SW 1271 (cell line): ENCODE measurements at regions not wholly inside any gene's neighbourhood (a gene's known extent, or its start where the extent isn't known, plus 50 kb on each side); places are given as distances from the start of the nearest gene placed in this dataset.

Source experiments
- DNase-seq, 2 experiments: peaks; one replicate each; lab custom pipeline; 2025; lab: John Stamatoyannopoulos, UW

DNA sequence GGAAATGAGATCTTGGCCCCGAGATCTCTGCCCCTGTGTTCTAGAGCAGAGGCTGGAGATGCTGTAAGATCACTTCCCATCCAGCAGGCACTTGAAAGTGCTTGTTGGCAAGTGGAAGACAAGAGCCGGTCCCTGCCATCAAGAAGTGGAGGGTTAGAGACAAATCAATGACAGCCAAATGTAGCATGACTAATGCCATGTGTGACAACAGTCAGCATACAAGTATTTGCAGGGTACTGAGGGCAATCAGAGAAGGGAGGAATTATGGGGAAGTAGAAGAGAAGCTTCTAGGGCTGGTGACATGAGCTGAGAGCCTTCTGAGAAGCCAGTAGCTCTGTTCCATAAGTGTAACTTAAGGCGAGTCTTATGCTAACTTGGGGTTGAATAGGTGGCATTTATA is 58.6 kb downstream of the TMEM17 start:
- DNase-seq: no peak

DNA sequence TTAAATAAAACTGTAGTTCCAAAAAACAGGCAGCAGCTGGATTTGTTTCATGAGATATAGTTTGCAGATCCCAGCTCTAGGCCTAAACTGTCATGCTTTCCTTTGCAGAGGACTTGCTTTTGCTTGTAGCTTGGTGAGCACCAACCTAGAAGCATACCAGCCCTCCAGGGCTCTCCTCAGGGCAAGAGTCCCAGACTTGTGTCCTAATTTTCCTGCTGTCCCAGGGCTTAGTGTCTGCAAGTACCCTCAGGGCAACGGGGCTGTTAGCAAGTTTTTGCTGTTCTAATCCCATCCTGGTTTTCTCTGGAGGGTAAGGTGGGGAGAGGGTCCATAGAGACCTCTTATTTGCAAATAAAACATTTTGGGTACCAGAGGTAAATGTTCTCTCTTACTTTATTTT is 59.5 kb downstream of the TMEM17 start:
- DNase-seq: no peak

DNA sequence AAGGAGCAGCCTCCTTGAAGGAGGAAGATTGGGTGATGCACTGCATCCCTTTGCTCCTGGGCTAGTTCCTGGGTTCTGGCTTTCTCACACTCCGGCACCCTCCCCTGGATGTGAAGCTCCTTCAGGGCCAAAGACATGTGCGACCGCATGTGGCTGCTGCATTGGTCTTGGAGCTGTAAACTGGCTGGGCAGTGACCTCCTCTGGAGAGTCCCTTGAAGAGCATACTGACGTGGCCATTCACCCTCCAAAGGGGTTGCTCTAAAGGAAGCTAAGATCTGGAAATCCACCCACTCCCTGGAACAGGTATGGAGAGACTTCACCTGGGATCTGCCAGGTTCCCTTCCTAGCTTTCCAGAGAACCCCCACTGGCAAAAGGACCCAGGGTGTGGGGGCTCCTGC is 62.1 kb downstream of the TMEM17 start:
- DNase-seq: no peak

DNA sequence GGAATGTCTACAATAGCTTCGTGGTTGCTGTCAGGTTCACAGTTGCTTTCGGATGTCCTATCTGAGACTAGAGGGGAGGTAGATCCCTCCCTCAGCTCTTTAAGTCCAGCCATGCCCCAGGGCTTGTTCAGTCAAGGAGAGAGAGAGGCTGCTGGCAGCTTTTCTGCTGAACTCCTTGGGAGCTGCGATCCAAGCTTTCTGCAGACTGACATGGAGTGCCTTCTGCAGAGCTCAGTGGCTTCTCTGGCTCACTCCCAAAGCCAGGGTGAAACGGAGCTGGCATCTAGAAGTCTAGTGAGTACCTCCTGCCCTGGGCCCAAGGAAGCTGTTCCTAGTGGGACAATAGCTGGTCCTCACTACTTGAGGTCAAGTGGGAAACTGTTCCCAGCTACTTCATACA is 62.5 kb downstream of the TMEM17 start:
- DNase-seq: no peak

DNA sequence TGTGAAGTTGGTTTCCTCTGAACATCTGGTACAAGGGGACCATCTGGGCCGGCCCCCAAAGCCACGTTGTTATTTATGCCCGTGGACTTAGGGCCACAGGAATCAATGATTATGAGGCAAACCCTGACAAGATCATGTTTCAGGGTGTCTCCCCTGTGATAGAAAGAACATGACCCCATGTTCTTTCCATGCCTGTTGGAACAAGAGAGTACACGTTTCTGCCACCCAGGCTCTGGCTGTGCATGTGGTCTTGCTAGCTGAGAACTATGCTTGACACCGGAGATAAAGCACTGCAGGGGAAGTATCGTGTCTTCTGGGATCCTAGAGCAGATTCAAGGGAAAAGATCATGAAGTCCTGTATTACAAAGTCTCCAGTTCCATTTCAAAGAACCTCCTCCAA is 64.2 kb downstream of the TMEM17 start:
- no peak for DNase-seq

DNA sequence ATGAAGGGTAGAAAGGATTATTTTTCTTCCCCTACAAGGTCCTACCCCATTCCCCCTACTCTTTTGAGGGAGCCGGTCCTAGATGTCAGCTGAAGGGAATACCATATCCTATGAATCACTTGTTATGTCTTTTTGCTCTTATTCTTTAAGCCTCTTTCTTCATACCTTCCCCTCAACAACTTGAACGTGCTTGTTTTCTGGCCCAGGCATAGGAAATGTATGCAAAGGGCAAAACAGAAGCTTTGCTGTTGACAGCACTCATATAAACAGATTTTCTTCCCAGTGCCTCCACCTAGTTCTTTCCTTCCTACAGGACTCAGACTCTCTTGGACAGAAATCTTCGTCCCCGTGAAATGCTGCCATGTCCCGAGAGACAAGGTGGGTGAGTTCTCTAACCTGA is 64.6 kb downstream of the TMEM17 start:
- DNase-seq: no peak

DNA sequence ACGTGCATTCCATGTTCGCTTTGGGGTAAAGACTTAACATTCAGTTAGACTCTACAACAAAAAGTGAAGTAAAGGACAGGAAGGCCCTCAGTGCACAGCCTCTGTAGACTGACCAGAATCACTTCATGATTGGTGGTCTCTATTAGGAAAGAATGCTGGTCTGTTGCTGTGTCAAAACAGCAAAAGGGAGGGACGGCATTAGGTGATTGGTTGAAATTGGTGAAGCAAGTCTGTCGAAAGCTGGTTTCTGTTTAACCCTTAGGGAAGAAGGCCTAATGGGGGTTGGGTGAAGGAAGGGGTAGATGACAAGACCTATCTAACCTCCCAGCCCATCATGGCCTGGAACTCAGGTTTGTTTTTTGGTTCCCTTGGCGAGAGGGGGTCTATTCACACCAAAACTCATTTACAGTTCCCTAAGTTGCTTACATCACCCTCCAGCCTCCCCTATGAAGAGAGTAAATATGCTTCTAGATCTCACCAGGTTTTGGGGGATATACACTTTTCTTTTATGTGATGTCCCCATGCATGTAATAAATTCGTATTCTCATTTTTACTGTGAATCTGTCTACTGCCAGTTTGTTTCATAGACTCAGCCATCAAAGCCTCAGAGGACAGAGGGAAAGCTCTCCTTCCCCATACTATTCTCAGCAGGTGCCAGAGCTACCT is 65.6 kb downstream of the TMEM17 start:
- DNase-seq: no peak

DNA sequence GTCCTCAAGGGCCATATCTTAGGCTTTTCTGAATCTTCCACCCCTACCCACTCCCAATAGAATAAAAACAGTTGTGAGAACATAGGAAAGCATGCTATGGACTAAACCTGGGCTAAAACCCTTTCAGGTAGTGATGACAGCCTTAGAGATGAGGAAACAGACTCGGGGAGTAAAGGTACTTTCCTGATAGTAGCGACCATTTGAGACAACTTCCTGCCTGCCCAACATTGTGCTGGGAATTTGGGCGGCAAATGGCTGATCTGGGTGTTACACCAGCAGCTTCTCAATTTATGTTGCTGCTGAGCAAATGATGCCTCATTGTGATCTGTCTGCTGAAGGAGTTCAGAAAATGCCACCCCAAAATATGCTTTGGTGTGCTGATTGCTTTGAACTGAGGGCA is 66.6 kb downstream of the TMEM17 start:
- DNase-seq: no peak

DNA sequence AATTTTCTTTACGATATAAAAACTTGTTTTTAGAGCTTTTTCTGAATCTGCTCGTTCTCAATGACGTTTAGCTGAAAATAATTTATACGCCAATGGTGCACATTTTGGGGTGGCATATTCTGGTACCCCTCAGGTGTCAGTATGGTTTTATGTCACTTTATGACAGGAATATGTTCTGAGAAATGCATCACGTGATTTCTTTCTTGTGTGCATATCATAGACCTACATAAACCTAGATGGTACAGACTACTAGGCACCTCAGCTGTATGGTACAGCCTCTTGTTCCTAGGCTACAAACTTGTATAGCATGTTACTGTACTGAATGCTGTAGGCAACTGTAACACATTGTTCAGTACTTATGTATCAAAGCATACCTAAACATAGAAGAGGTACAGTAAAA is 68.2 kb downstream of the TMEM17 start:
- DNase-seq: no peak

DNA sequence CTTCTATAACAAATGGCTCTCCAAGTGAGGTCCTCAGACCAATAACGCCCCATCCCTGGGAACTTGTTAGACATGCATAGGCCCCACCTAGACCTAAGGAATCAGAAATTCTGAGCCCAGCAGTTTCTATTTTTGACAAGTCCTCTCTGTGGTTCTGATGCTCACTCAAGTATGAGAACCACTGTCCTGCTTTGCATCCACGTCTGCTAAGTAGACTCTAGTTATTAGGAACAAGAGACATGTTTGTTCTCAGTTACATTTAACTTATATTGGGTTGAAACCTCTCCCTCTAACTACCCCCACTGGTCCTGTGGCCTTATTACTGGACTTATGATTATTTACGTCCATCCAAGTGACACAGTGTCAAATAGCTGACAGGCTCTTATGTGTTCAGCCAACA is 70.3 kb downstream of the TMEM17 start:
- no peak for DNase-seq

DNA sequence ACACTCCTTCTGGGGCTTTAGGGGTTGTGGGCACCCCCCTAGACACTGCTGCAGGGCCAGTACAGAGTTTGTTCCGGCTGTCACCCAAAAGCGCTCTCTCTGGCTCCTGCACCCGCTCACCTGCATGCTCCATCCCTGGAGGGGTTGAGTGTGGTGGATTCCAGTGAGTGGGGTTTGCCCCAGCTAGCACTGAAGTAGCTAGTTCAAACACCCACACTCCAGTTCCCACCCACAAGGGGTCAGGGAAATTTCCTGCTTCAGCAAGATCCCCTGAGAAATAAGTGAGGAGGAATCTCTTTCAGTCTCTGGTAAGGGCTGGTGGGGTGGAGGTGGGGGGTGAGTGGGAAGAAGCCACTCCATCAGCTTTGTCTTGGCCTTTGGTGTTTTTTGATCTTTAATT is 73.6 kb downstream of the TMEM17 start:
- DNase-seq: no peak

DNA sequence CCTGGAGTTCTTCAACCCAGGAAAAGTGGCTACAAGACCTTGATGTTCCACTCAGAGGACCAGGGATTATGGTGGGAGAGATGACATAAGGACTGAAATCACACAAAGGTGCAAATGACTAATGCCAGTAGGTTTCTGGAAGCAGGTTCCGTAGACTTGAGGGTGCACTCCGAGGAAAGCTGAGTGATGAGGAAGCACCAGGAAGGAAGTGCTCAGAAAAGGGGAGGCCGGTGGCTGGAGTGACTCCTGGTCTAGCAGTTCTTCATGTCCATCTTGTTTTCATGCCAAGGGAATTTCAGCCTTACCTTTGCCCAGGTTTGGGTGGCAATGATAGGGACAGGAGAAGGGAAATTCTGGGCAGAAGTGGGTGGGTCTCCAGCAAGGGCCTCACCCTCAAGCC is 74.5 kb downstream of the TMEM17 start:
- no peak for DNase-seq

DNA sequence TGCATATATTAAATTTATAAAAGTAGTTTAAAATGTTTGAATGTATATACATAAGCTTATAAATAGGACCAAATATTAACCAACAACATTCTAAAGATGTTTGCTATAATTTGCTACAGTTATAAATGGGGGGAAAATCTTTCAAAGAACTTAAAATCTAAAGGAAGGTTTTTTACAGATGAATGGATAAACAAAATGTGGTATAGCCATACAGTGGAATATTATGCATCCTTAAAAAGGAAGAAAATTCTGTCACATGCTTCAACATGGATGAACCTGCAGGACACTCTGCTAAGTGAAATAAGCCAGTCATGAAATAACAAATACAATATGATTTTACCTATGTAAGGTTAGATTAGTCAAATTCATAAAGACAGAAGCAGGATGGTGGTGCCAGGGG is 75.8 kb downstream of the TMEM17 start:
- no peak for DNase-seq

DNA sequence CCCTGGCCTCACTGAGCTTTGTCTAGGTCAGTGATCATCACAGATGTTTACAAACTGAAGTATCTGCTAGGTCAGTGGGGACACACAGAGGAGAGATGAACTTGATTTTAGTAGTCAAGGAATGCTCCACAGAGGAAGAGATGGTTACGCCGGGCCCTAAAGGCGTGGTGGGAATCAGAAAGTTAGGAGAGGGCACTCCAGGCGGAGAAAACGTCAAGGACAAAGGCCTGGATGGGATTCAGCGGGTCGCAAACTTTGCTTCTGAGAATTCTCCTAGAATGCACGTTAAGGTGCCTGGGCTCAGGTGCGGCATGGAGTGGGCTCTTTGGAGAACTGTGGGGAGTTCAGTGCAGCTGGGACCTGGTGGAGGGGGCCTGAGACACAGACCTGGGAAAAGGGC is 78.8 kb downstream of the TMEM17 start:
- DNase-seq: no peak

DNA sequence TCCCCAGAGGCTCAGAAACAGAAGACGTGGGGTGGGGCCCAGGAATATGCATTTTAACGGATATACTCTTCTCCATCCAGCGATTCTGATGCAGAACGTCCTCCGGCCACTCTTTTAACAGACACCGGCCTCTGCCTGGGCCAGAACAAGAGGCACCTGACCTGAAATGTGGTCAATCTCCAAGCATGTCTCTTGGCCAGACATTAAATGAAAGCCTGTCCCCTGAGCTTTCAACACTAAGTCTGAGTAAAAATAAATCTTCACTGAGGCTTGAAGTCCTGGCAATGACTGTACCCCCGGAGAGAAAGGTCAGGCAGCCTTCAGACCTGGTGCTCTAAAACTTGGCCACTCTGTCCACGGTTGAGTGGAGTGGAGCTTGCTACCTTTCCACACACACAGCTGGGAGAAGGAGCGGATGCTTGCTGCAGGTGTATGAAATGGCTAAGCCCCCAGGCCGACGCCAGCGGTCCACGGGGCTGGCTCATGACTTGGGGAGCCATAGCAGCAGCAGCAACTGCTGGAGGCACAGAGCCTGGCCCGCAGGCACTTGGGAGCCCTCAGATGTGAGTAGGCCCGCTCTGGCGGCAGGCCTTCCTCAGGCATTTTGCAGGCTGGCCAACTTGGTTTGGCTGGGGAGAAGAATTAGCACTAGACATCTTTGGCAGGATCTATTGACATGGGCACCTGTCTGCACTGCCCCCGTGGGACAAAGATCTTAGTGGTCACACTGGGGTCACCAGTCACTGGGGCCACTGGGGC is 79.7 kb downstream of the TMEM17 start:
- DNase-seq: no peak

DNA sequence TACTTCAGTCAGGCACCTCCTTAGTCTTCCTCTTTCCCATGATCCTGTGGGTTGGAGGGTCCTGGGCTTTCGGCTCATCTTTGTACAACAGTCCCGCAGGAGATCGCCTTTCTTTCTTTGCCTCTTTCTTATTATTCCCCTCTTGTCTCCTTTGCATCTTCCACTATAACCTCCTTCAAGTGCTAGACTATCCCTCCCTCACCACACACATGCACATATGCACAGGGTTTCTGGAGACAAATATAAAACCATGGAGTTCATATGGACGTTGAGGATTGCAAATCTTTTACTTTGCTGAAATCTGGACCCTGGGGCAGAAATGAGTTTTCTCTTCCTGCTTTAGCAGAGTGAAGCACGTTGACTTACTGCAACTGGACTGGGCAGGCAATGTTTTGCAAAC is 80.3 kb downstream of the TMEM17 start:
- DNase-seq: no peak

DNA sequence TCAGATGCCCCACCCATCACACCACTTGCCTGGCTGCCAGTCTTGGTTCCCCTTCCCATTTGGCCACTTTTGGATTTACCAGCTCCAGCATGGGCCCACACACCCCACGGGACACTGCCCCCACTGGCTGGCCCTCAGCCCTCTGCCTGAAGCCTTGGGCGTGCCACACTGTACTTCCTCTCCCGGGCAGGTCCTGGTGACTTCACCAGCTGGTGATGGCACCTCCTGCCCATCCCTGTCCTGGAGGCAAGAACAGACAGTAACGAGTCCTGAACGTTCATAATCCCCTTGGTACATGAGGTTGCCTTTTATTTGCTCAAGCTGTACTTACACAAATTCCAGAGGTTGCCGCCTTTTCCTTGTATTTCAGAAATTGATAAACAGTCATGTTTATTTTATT is 81.1 kb downstream of the TMEM17 start:
- no peak for DNase-seq

DNA sequence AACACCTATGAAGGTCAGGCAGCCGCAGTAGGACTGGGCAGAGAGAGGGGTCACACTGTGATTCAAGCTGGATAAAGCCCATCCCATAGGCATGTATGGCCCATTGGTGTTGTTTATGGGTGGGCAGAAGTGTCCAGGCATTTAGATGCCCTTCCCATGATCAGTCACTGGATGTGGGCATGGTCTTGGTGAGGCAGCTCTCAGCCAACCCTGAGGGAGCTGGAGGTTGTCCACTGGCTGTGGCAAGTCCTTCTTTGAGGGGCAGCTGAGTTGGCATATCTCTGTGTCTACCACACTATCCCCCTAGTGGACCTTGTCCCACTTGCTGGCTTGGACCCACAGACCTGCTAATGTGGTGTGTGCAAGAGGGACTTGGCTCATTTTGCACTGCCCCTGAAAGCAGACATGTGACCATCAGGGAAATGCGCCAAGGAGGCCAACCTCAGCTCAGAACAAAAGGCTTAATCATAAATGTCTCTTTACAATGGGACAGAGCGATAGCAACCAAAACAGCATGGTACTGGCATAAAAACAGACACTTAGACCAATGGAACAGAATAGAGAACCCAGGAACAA is 82.0 kb downstream of the TMEM17 start:
- DNase-seq: no peak

DNA sequence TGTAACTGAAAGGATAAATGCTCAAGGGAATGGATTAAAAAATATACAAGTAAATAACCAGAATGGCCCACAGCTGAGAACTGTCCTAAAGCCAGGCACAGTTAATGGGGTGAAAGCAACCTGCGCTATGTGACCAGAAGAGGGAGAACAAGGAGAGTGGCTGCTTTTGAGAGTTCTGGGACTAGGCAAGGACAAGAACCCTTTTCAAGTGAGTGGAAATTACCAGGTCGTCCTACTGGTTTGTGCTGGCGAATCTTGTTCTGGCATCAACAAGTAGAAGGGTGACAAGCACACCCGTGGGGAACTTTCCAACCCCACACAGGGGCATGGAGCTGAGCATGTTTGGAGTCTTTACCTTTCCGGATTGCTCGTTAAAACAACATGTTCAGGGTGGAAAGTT is 82.8 kb downstream of the TMEM17 start:
- peak in 1 of 2 experiments; percentile 7 for DNase-seq

DNA sequence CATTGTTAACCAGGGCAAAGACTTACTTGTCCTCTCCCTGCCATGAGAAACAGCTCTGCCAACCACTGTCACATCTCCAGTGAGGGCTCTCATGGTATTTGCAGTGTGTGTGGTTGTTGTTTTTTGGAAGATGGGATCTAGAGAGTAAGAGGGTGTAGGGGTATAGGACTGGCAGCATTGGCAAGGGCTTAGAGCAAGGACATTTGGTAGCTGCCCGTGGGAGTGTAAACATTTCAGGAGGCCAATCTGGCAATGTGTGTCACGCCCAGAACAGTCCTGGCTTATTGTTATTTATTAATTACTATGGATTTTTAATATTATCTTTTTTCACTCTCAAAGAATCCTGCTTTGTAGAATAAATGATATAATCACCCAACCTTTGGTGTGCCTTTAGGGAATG is 90.5 kb downstream of the TMEM17 start:
- no peak for DNase-seq

DNA sequence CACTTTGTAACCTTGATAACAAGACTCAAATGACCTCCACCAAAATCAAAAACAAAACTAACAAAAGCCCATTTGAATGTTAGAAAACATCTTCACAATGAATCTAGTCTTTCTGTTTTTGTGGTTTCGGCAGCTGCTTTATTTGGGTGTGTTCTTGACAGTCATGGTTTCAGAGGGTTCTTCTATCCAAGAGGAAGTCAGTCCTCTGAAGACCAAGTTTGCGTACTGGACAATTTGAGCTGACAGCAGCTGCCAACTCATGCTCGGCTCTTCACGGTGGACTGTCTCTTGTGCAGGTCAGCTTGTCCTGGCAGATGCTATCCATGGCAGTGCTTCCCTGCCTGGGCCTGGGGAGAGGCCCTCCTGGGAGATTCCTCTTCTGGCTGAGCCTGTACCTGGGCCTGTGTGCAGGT is 91.0 kb downstream of the TMEM17 start:
- no peak for DNase-seq

DNA sequence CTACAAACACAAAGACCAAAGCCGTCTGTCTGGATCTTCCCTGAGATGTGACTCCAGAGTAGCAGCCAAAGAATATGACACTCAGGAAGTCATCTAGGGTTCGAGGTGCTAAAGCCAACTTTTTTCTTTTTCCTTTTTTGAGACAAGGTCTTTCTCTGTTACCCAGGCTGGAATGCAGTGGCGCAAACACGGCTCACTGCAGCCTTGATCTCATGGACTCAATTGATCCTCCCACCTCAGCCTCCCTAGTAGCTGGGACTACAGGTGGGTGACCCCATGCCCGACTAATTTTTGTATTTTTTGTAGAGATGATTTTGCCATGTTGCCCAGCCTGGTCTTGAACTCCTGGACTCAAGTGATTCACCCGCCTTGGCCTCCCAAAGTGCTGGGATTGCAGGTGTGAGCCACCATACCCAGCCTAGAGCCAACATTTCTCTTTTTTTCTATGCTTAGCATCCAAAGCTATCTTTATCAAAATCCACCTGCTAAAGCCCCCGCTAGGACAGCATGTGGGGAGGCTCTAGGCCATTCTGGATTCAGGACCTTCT is 92.8 kb downstream of the TMEM17 start:
- DNase-seq: no peak

DNA sequence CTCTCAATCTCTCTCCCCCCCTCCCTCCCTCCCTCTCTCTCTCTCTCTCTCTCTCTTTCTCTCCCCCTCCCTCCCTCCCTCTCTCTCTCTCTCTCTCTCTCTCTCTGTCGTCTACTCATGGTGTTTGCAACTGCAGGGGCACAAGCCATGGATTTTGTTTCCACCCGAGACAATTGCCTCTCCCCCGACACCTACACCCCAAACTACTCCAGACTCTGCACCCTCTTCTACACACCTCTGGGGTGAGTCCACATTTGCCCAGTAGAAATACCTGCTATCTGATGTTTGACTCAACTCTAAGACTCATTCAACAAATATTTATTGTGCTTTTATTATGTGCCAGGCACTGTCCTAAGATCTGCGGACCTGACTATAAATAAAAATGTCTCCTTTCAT is 93.7 kb downstream of the TMEM17 start:
- DNase-seq: no peak
